Panc1 (cell line): ENCODE measurements at regions not wholly inside any gene's neighbourhood (a gene's known extent, or its start where the extent isn't known, plus 50 kb on each side); places are given as distances from the start of the nearest gene placed in this dataset.

Experiments
- ATAC-seq: fragments of 200-7000 bp; cut with Tn5 transposase; 2 replicates; pipeline ENCODE4 v1.9.1; 2020; ENCODE audit warnings: mild to moderate bottlenecking, moderate library complexity
- BruUV-seq: library from RNA; stranded (reverse); fragments of 400-500 nt; replicated peaks from 2 replicates; lab custom pipeline; 2021; lab: Mats Ljungman, UMichigan
- CTCF ChIA-PET: fragments of 300-600 bp; sonication (Branson Sonifier 250); formaldehyde crosslinking; loops from one replicate; lab custom pipeline; 2022; ENCODE audit warnings: antibody characterized with exemption; lab: Charles Lee
- POLR2A ChIA-PET: fragments of 300-600 bp; sonication (Branson Sonifier 250); formaldehyde crosslinking; loops from one replicate; lab custom pipeline; 2022; ENCODE audit warnings: antibody characterized with exemption; lab: Charles Lee
- DNase-seq: peaks from one replicate; pipeline ENCODE4 v3.0.0-alpha.2; 2010; ENCODE audit warnings: low read depth, low spot score
- H3K27ac ChIP-seq: 2 replicates; pipeline ENCODE4 v1.5.1; 2011; ENCODE audit warnings: mild to moderate bottlenecking, low read length, inconsistent platforms
- H3K27me3 ChIP-seq: fragments of 200-500 bp; sonication (Bioruptor generic); 2 replicates; pipeline ENCODE4 v1.6.0; 2014; ENCODE audit warnings: low read length, inconsistent platforms; ENCODE audit not compliant: control insufficient read depth, insufficient read depth
- H3K36me3 ChIP-seq: fragments of 200-500 bp; sonication (Bioruptor generic); 2 replicates; pipeline ENCODE4 v1.5.1; 2014; ENCODE audit warnings: inconsistent platforms, mild to moderate bottlenecking, low read length, moderate library complexity; ENCODE audit not compliant: control insufficient read depth, insufficient read depth
- H3K4me1 ChIP-seq: 2 replicates; pipeline ENCODE4 v1.5.1; 2011; ENCODE audit warnings: inconsistent platforms, mild to moderate bottlenecking, low read length, moderate library complexity; ENCODE audit not compliant: control insufficient read depth, insufficient read depth
- H3K4me3 ChIP-seq, 2 experiments: 2 replicates each; pipeline ENCODE4 v1.5.1; 2011 to 2012; ENCODE audit warnings: low read depth in 2 of 2, low read length in 2 of 2, mild to moderate bottlenecking in 2 of 2, inconsistent platforms in 1 of 2, moderate library complexity in 1 of 2
- H3K9me3 ChIP-seq: fragments of 200-500 bp; sonication (Bioruptor generic); 2 replicates; pipeline ENCODE4 v1.5.1; 2014; ENCODE audit warnings: low read depth, mild to moderate bottlenecking, inconsistent platforms, low read length, moderate library complexity; ENCODE audit not compliant: control insufficient read depth, insufficient read depth
- POLR2AphosphoS5 ChIP-seq: IDR thresholded peaks from 2 replicates; pipeline ENCODE4 v1.6.1; 2012; ENCODE audit warnings: mild to moderate bottlenecking, low read depth, low read length, moderate library complexity
- SIN3A ChIP-seq: IDR thresholded peaks from 2 replicates; pipeline ENCODE4 v1.6.1; 2012; ENCODE audit warnings: low read depth, mild to moderate bottlenecking, low read length, moderate library complexity, borderline replicate concordance; ENCODE audit not compliant: insufficient read depth
- TCF7L2 ChIP-seq: IDR thresholded peaks from 2 replicates; pipeline ENCODE4 v1.6.1; 2011; ENCODE audit warnings: mild to moderate bottlenecking, low read depth, low read length, inconsistent platforms
- in situ Hi-C: cut with HindIII; loops from 2 replicates; pipeline ENCODE4 v1.10.0; 2016; ENCODE audit warnings: low sequenced_read_pairs, low pct_unique_long_range_greater_than_20kb
- intact Hi-C: fragments of 100-400 bp; cut with micrococcal nuclease; formaldehyde crosslinking; loops from one replicate; pipeline ENCODE4 v1.10.0; 2022; ENCODE audit not compliant: unreplicated experiment
- TF ChIP-seq, protein P1 (sequence below), 2 experiments: IDR thresholded peaks; 2 replicates each; pipeline ENCODE4 v1.6.1; 2011 to 2012; ENCODE audit warnings: low read depth in 2 of 2, control low read depth in 1 of 2, low read length in 1 of 2, mild to moderate bottlenecking in 1 of 2, moderate library complexity in 1 of 2; ENCODE audit not compliant: insufficient read depth in 1 of 2
- TF ChIP-seq, protein P2 (sequence below): fragments of 450-650 bp; IDR thresholded peaks from 2 replicates; pipeline ENCODE4 v1.5.1; 2017; ENCODE audit warnings: mild to moderate bottlenecking

DNA sequence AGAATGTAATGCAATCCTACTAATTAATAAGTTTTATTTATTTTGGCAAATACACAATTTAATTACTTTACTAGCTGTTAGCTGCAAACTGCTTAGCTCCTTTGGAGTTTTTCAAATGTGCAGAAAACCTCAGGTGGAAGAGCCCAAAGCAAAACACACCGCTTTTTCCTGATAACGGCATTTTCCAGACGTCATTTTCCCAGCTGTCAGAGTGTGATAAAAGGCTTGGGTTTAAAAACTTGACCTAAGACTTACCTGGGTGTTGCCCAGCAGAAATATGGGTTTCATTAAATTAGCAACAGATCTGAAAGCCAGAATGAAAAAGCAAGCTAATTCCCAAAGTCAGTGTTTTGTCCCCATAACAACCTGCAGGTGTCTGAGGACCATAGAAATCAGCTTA, 204.0 kb upstream of the HMCN1 start:
- H3K36me3 ChIP-seq = no peaks in the 10 kb centered on the region
- no peaks in the 10 kb centered on the region; the same call in 1 of the 2 replicates for H3K9me3 ChIP-seq
- intact Hi-C loops = no loop called here
- no peak overlapping the region; the same call in 1 of the 2 replicates for H3K27ac ChIP-seq
- H3K27me3 ChIP-seq = no peaks in the 10 kb centered on the region
- ChIA-PET POLR2A (no interaction called here), CTCF (no interaction called here)
- no peaks in the 10 kb centered on the region; the same call in 1 of the 2 replicates for H3K4me1 ChIP-seq
- BruUV-seq = no TSS peak
- TF ChIP-seq, protein P1, sequence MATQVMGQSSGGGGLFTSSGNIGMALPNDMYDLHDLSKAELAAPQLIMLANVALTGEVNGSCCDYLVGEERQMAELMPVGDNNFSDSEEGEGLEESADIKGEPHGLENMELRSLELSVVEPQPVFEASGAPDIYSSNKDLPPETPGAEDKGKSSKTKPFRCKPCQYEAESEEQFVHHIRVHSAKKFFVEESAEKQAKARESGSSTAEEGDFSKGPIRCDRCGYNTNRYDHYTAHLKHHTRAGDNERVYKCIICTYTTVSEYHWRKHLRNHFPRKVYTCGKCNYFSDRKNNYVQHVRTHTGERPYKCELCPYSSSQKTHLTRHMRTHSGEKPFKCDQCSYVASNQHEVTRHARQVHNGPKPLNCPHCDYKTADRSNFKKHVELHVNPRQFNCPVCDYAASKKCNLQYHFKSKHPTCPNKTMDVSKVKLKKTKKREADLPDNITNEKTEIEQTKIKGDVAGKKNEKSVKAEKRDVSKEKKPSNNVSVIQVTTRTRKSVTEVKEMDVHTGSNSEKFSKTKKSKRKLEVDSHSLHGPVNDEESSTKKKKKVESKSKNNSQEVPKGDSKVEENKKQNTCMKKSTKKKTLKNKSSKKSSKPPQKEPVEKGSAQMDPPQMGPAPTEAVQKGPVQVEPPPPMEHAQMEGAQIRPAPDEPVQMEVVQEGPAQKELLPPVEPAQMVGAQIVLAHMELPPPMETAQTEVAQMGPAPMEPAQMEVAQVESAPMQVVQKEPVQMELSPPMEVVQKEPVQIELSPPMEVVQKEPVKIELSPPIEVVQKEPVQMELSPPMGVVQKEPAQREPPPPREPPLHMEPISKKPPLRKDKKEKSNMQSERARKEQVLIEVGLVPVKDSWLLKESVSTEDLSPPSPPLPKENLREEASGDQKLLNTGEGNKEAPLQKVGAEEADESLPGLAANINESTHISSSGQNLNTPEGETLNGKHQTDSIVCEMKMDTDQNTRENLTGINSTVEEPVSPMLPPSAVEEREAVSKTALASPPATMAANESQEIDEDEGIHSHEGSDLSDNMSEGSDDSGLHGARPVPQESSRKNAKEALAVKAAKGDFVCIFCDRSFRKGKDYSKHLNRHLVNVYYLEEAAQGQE (IDR thresholded peaks at IDR 0.05; ENCODE audit: insufficient read depth in 1 of 2, low read depth in 2 of 2, low read length in 1 of 2) = no peak
- TF ChIP-seq TCF7L2 (no peak), POLR2AphosphoS5 (no peak), SIN3A (no peak)
- TF ChIP-seq, protein P2, sequence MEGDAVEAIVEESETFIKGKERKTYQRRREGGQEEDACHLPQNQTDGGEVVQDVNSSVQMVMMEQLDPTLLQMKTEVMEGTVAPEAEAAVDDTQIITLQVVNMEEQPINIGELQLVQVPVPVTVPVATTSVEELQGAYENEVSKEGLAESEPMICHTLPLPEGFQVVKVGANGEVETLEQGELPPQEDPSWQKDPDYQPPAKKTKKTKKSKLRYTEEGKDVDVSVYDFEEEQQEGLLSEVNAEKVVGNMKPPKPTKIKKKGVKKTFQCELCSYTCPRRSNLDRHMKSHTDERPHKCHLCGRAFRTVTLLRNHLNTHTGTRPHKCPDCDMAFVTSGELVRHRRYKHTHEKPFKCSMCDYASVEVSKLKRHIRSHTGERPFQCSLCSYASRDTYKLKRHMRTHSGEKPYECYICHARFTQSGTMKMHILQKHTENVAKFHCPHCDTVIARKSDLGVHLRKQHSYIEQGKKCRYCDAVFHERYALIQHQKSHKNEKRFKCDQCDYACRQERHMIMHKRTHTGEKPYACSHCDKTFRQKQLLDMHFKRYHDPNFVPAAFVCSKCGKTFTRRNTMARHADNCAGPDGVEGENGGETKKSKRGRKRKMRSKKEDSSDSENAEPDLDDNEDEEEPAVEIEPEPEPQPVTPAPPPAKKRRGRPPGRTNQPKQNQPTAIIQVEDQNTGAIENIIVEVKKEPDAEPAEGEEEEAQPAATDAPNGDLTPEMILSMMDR = no peak
- no peak overlapping the region for H3K4me3 ChIP-seq
- in situ Hi-C loops = no loop called here
- DNase-seq (no peak), ATAC-seq (no peak)

DNA sequence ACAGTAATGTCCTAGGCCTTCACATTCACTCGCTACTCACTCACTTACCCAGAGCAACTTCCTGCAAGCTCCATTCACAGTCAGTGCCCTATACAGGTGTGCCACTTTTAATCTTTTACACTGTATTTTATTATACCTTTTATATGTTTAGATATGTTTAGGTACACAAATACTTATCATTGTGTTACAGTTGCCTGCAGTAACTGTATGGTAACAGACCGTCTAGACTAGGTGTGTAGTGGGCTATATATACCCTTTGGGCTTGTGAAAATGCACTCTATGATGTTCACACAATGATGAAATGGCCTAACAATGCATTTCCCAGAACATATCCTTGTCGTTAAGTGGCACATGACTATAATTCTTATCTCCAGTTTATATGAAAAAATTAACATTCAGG, 204.5 kb upstream of the HMCN1 start:
- Histone ChIP-seq H3K4me3 (no peak overlapping the region), H3K27me3 (no peaks in the 10 kb centered on the region), H3K9me3 (no peaks in the 10 kb centered on the region; the same call in 1 of the 2 replicates), H3K4me1 (no peaks in the 10 kb centered on the region; the same call in 1 of the 2 replicates), H3K27ac (no peak overlapping the region), H3K36me3 (no peaks in the 10 kb centered on the region)
- no peak for ATAC-seq
- ChIA-PET CTCF (no interaction called here), POLR2A (no interaction called here)
- no peak for DNase-seq
- no TSS peak for BruUV-seq
- intact Hi-C loops = no loop called here
- no peak for TF ChIP-seq POLR2AphosphoS5
- in situ Hi-C loops = no loop called here

DNA sequence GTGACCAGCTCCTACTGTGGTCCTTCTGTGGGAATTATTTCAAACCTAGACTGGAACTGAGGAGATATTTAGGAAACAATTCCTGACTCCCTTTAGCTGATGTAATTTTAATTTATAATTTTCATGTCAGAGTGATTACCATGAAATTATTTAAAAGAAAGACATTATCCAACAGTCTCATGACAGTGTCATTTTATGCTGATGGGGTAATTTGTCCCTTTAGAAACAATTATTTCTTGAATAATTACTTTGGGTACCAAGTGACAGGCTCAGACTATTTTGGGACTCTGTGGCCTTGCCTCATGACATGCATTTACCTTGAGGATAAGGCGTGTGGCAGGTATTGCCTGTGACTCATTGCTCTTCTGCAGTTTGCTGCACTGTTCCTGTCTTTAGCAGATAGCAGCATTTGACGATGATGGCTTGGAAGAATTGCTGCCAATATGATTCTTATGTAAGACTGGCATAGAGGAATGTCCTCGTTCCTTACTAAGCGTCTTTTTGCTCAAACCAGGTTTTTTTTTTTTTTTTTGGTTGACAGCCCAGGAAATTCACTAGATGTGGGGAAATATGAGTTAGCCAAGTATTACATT, 206.0 kb upstream of the HMCN1 start:
- DNase-seq (no peak), ATAC-seq (no peak)
- no peaks in the 10 kb centered on the region for H3K4me1 ChIP-seq
- H3K4me3 ChIP-seq = no peak overlapping the region
- POLR2A ChIA-PET = no interaction called here
- no peaks in the 10 kb centered on the region for H3K36me3 ChIP-seq
- H3K27me3 ChIP-seq = no peaks in the 10 kb centered on the region
- in situ Hi-C loops (no loop called here), intact Hi-C loops (no loop called here)
- BruUV-seq = no TSS peak
- H3K27ac ChIP-seq = no peak overlapping the region
- TF ChIP-seq SIN3A = no peak
- TF ChIP-seq POLR2AphosphoS5 = no peak
- TF ChIP-seq, protein P1 (IDR thresholded peaks at IDR 0.05; ENCODE audit: insufficient read depth in 1 of 2, low read depth in 2 of 2, low read length in 1 of 2) = no peak
- TF ChIP-seq, protein P2 = no peak
- TF ChIP-seq TCF7L2 = no peak
- CTCF ChIA-PET = no interaction called here
- no peaks in the 10 kb centered on the region for H3K9me3 ChIP-seq
